Sigmoid colon (tissue), 6 donors: ENCODE measurements at regions not wholly inside any gene's neighbourhood (a gene's known extent, or its start where the extent isn't known, plus 50 kb on each side); places are given as distances from the start of the nearest gene placed in this dataset.

Experiments
- DNase-seq: peaks from one replicate; pipeline ENCODE4 v3.0.0-alpha.2; 2019
- H3K27ac ChIP-seq, 4 donors: fragments of 200-600 bp; sonication (generic); one replicate each; pipeline ENCODE4 v1.5.1; 2016 to 2019; ENCODE audit warnings: mild to moderate bottlenecking in 1 of 4
- H3K27me3 ChIP-seq, 3 donors: fragments of 200-600 bp; sonication (generic); one replicate each; pipeline ENCODE4 v1.5.1; 2019; ENCODE audit warnings: mild to moderate bottlenecking in 1 of 3
- H3K36me3 ChIP-seq, 4 donors: fragments of 200-600 bp; sonication (generic); one replicate each; pipeline ENCODE4 v1.5.1; 2016 to 2019
- H3K4me1 ChIP-seq, 4 donors: fragments of 200-600 bp; sonication (generic); one replicate each; pipeline ENCODE4 v1.5.1; 2017 to 2019
- H3K4me3 ChIP-seq, 4 donors: fragments of 200-600 bp; sonication (generic); one replicate each; pipeline ENCODE4 v1.5.1; 2017 to 2019; ENCODE audit warnings: mild to moderate bottlenecking in 2 of 4, moderate library complexity in 1 of 4
- H3K9me3 ChIP-seq, 4 donors: fragments of 200-600 bp in 3 of 4; sonication (generic) in 3 of 4; one replicate each; pipeline versions ENCODE4 v1.5.1 to v1.6.1; 2013 to 2019
- EP300 ChIP-seq, 4 donors: sonication (generic); formaldehyde crosslinking; IDR thresholded peaks; one replicate each; pipeline ENCODE4 v1.6.1; 2017; ENCODE audit warnings: antibody characterized with exemption in 4 of 4
- POLR2A ChIP-seq, 2 donors: fragments of 450-650 bp; IDR thresholded peaks; one replicate each; pipeline ENCODE4 v1.6.1; 2016; ENCODE audit warnings: antibody characterized with exemption in 2 of 2, mild to moderate bottlenecking in 2 of 2, moderate library complexity in 2 of 2
- POLR2AphosphoS5 ChIP-seq, 4 donors: sonication (generic); formaldehyde crosslinking; IDR thresholded peaks; one replicate each; pipeline ENCODE4 v1.6.1; 2017; ENCODE audit warnings: antibody characterized with exemption in 4 of 4
- WGBS, 2 donors: extraction: QIAGEN DNeasy Blood & Tissue Kit; methylation state at CpG; one replicate each; pipeline ENCODE4 v1.1.7; 2013; 5-methylcytosine and 5-hydroxymethylcytosine counted together
- intact Hi-C: fragments of 100-400 bp; cut with DNase I; formaldehyde crosslinking; loops from one replicate; pipeline ENCODE4 v1.15.1; 2023
- TF ChIP-seq, protein P1 (sequence below), 4 experiments: fragments of 450-650 bp in 3 of 4; fragments of 200-600 bp in 1 of 4; IDR thresholded peaks; one replicate each; pipeline ENCODE4 v1.5.1; 2016 to 2019; ENCODE audit warnings: antibody characterized with exemption in 4 of 4, mild to moderate bottlenecking in 3 of 4, moderate library complexity in 2 of 4
- donor health status: healthy with polysubstance abuse.
- donor health status: healthy.

DNA sequence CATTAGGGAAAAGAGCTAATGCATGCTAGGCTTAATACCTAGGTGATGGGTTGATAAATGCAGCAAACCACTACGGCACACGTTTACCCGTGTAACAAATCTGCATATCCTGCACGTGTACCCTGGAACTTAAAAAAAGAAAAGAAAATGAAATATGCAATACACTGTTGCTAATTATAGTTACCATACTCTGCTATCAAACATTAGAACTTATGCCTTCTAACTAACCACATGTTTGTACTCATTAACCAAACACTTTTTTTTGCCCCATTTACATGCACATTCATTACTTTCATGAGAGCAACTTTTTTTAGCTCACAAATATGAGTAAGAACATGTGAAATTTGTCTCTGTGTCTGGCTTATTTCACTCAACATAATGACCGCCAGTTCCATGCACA is 253.1 kb downstream of the CGGBP1 start:
- intact Hi-C loops, result no loop called here
- no peaks in the 10 kb centered on the region for H3K36me3 ChIP-seq
- no peak for TF ChIP-seq EP300 (IDR thresholded peaks at IDR 0.05)
- no peak for TF ChIP-seq POLR2A (IDR thresholded peaks at IDR 0.05)
- TF ChIP-seq, protein P1, sequence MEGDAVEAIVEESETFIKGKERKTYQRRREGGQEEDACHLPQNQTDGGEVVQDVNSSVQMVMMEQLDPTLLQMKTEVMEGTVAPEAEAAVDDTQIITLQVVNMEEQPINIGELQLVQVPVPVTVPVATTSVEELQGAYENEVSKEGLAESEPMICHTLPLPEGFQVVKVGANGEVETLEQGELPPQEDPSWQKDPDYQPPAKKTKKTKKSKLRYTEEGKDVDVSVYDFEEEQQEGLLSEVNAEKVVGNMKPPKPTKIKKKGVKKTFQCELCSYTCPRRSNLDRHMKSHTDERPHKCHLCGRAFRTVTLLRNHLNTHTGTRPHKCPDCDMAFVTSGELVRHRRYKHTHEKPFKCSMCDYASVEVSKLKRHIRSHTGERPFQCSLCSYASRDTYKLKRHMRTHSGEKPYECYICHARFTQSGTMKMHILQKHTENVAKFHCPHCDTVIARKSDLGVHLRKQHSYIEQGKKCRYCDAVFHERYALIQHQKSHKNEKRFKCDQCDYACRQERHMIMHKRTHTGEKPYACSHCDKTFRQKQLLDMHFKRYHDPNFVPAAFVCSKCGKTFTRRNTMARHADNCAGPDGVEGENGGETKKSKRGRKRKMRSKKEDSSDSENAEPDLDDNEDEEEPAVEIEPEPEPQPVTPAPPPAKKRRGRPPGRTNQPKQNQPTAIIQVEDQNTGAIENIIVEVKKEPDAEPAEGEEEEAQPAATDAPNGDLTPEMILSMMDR (IDR thresholded peaks at IDR 0.05), result no peak
- no peak for TF ChIP-seq POLR2AphosphoS5 (IDR thresholded peaks at IDR 0.05)
- no peak overlapping the region for H3K4me3 ChIP-seq
- H3K9me3 ChIP-seq, result no peaks in the 10 kb centered on the region
- no peaks in the 10 kb centered on the region for H3K27me3 ChIP-seq
- H3K27ac ChIP-seq, result no peak overlapping the region
- DNase-seq, result no peak
- 57 to 85% methylated on average over 5 of the region's 5 CpGs for WGBS, 2 donors
- no peaks in the 10 kb centered on the region for H3K4me1 ChIP-seq

DNA sequence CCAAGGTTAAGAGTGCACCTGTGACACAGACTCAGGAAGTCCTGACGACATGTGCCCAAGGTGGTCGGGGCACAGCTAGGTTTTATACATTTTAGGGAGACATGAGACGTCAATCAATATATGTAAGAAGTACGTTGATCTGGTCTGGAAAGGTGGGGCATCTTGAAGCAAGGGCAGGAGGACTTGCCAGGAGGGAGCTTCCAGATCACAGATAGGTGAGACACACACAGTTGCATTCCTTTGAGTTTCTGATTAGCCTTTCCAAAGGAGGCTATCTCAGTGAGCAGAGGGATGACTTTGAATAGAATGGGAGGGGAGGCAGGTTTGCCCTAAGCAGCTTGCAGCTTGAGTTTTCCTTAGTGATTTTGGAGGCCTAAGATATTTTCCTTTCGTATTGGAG is 257.4 kb downstream of the CGGBP1 start:
- no peaks in the 10 kb centered on the region for H3K27me3 ChIP-seq
- no peaks in the 10 kb centered on the region for H3K9me3 ChIP-seq
- no peak overlapping the region for H3K4me3 ChIP-seq
- H3K27ac ChIP-seq, result no peak overlapping the region
- intact Hi-C loops, result no loop called here
- H3K36me3 ChIP-seq, result no peaks in the 10 kb centered on the region
- TF ChIP-seq POLR2AphosphoS5 (IDR thresholded peaks at IDR 0.05), result no peak
- TF ChIP-seq, protein P1 (IDR thresholded peaks at IDR 0.05), result no peak
- no peak for TF ChIP-seq EP300 (IDR thresholded peaks at IDR 0.05)
- no peak for TF ChIP-seq POLR2A (IDR thresholded peaks at IDR 0.05)
- H3K4me1 ChIP-seq, result no peaks in the 10 kb centered on the region
- 38 to 65% methylated on average over 5 of the region's 5 CpGs for WGBS, 2 donors
- no peak for DNase-seq

DNA sequence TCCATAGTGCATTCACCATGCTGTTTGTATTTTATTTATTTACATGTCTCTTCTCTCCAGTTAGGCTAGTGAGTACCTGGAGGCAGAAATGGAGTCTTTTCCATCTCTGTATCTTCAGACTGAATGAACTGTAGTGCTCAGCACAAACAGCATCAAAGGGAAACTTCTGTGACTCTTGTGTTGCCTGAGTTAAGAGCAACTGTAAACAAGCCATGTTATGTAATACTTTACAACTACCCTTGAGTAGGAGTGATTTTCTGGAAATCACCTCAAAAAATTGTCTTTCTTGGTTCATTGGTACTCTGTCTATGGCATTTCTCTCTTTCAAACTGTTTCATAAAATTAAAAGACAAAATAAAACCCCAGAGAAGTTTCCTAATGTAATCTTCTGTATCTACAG is 258.3 kb downstream of the CGGBP1 start:
- intact Hi-C loops, result no loop called here
- H3K36me3 ChIP-seq, result no peaks in the 10 kb centered on the region
- DNase-seq, result no peak
- no peak overlapping the region for H3K27ac ChIP-seq
- H3K9me3 ChIP-seq, result no peaks in the 10 kb centered on the region
- no peak overlapping the region for H3K4me3 ChIP-seq
- no peak for TF ChIP-seq POLR2A (IDR thresholded peaks at IDR 0.05)
- TF ChIP-seq POLR2AphosphoS5 (IDR thresholded peaks at IDR 0.05), result no peak
- TF ChIP-seq, protein P1 (IDR thresholded peaks at IDR 0.05), result no peak
- TF ChIP-seq EP300 (IDR thresholded peaks at IDR 0.05), result no peak
- no peaks in the 10 kb centered on the region for H3K27me3 ChIP-seq
- no peaks in the 10 kb centered on the region for H3K4me1 ChIP-seq

DNA sequence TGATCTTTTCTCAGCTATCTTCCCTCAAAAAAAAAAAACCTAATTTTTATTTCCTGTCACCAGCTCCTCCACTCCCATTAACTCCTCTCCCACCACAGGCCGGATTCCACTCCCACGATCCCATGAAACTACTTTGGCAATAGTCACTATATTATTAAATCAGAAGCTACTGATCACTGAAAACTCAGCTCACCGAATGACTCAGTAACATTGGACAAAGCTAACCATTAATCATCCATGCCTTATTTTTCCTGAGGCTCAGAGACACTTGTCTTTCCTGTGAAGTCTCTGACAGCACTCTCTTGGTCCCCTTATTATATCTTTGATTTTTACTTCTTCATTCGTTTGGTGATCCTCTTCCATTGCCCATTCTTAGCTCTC is 260.2 kb downstream of the CGGBP1 start:
- Histone ChIP-seq H3K4me3 (no peak overlapping the region), H3K4me1 (no peaks in the 10 kb centered on the region), H3K27me3 (peaks cover 0 to 2% (median 0%) of the 10 kb centered on the region in 3 donors), H3K9me3 (no peaks in the 10 kb centered on the region), H3K27ac (no peak overlapping the region), H3K36me3 (no peaks in the 10 kb centered on the region)
- DNase-seq, result no peak
- TF ChIP-seq POLR2A (IDR thresholded peaks at IDR 0.05), result no peak
- no peak for TF ChIP-seq EP300 (IDR thresholded peaks at IDR 0.05)
- TF ChIP-seq, protein P1 (IDR thresholded peaks at IDR 0.05), result no peak
- TF ChIP-seq POLR2AphosphoS5 (IDR thresholded peaks at IDR 0.05), result no peak
- intact Hi-C loops, result no loop called here
- WGBS, 2 donors, result 76% methylated on average over 4 of the region's 4 CpGs

DNA sequence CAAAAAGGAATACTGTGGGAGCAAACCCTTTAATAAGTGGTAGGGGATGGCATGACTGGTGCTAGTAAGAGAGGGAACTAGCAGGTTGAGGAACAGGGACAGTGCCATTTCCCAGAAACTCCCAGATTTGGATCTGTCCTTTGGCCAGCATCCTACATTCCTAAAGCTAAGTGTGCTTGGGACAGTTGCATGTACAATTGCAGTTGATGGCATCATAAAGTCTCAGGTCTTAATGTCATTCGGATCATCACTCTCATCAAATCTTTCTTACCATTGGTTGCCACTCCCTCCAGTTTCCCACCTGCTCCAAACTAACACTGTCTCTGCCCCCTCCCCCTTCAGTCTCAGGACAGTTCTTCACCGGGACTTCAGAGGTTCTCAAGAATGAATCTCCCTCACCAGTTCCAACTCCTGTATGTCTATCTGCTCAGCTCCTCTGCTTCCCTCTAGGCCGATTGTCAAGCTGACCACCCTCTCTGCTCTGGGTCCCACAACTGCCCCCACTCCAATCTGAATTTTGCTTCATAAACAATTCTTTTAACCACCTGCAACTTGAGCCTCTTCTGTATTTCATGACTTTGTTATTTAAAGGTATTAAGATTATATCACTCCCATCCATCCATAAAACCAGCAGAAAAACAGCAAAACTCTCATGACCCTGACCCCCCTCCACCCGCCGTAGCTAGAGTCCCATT is 260.8 kb downstream of the CGGBP1 start:
- Histone ChIP-seq H3K27ac (no peak overlapping the region), H3K4me3 (no peak overlapping the region), H3K36me3 (no peaks in the 10 kb centered on the region), H3K9me3 (no peaks in the 10 kb centered on the region), H3K27me3 (peaks cover 2 to 8% (median 4%) of the 10 kb centered on the region in 3 donors), H3K4me1 (peaks cover 0 to 5% (median 3%) of the 10 kb centered on the region in 4 donors)
- intact Hi-C loops, result no loop called here
- no peak for TF ChIP-seq POLR2AphosphoS5 (IDR thresholded peaks at IDR 0.05)
- TF ChIP-seq EP300 (IDR thresholded peaks at IDR 0.05), result no peak
- TF ChIP-seq, protein P1 (IDR thresholded peaks at IDR 0.05), result no peak
- TF ChIP-seq POLR2A (IDR thresholded peaks at IDR 0.05), result no peak
- no peak for DNase-seq
- WGBS, 2 donors, result 78 to 80% methylated on average over 5 of the region's 5 CpGs
